Stomach (tissue), 4 donors: ENCODE measurements at regions not wholly inside any gene's neighbourhood (a gene's known extent, or its start where the extent isn't known, plus 50 kb on each side); places are given as distances from the start of the nearest gene placed in this dataset.

Experiments used
- CTCF ChIP-seq, 7 experiments: fragments of 450-650 bp in 4 of 7; fragments of 200-600 bp in 3 of 7; sonication (generic) in 3 of 7; IDR thresholded peaks; one replicate each; pipeline ENCODE4 v1.5.1; 2016 to 2019; ENCODE audit warnings: antibody characterized with exemption in 7 of 7, control low read depth in 2 of 7, mild to moderate bottlenecking in 1 of 7
- EP300 ChIP-seq: sonication (generic); formaldehyde crosslinking; IDR thresholded peaks from one replicate; pipeline ENCODE4 v1.6.1; 2017; ENCODE audit warnings: antibody characterized with exemption
- POLR2A ChIP-seq, 4 donors: fragments of 450-650 bp; IDR thresholded peaks; one replicate each; pipeline ENCODE4 v1.6.1; 2016; ENCODE audit warnings: antibody characterized with exemption in 4 of 4, control low read depth in 2 of 4, mild to moderate bottlenecking in 1 of 4, moderate library complexity in 1 of 4
- POLR2AphosphoS5 ChIP-seq, 3 donors: sonication (generic); formaldehyde crosslinking; IDR thresholded peaks; one replicate each; pipeline ENCODE4 v1.6.1; 2016; ENCODE audit warnings: antibody characterized with exemption in 3 of 3

- no peak for TF ChIP-seq POLR2A (IDR thresholded peaks at IDR 0.05)
- TF ChIP-seq POLR2AphosphoS5 (IDR thresholded peaks at IDR 0.05): no peak
- no peak for TF ChIP-seq CTCF (IDR thresholded peaks at IDR 0.05)
- TF ChIP-seq EP300: no peak
Measured at GRCh38 chr5:135254183-135254582, 144.8 kb downstream of the MACROH2A1 start.
